ENCODE measurements at regions not wholly inside any gene's neighbourhood (a gene's known extent, or its start where the extent isn't known, plus 50 kb on each side); places are given as distances from the start of the nearest gene placed in this dataset.

- Histone ChIP-seq H3K4me1 (replicated peaks in 1 of 4; ENCODE audit: control insufficient read depth in 3 of 4, insufficient read depth in 4 of 4, low read length in 3 of 4) (no peaks in the 10 kb centered on the region), H2AFZ (ENCODE audit: low read length) (no peak overlapping the region), H4K20me1 (replicated peaks in 1 of 2; ENCODE audit: control insufficient read depth in 1 of 2, insufficient read depth in 2 of 2, low read length in 2 of 2) (no peaks in the 10 kb centered on the region), H4K5ac (ENCODE audit: insufficient read length, low read depth, low read length) (no peak overlapping the region), H3K9ac (replicated peaks in 1 of 4; ENCODE audit: extremely low read depth in 1 of 4, low read depth in 3 of 4, low read length in 3 of 4) (no peak overlapping the region), H2AK5ac (ENCODE audit: low read depth, low read length) (no peak overlapping the region), H4K91ac (replicated peaks; ENCODE audit: insufficient read length, low read length) (no peak overlapping the region), H3K79me2 (ENCODE audit: control insufficient read depth in 1 of 2, insufficient read depth in 2 of 2, low read length in 2 of 2) (no peaks in the 10 kb centered on the region), H2BK120ac (replicated peaks; ENCODE audit: low read depth, low read length) (no peak overlapping the region), H4K8ac (ENCODE audit: extremely low read depth, insufficient read depth, low read length) (no peak overlapping the region; the same call in 1 of the 2 replicates), H3K4me2 (ENCODE audit: insufficient read depth in 1 of 2, low read depth in 2 of 2, low read length in 2 of 2) (no peak overlapping the region), H3K36me3 (ENCODE audit: control insufficient read depth in 2 of 4, insufficient read depth in 4 of 4, low read length in 3 of 4) (no peaks in the 10 kb centered on the region), H3K18ac (ENCODE audit: extremely low read depth, low read length) (no peak overlapping the region), H3K14ac (ENCODE audit: insufficient read length) (no peak overlapping the region), H3K4me3 (ENCODE audit: extremely low read depth in 1 of 4, insufficient read depth in 2 of 4, low read depth in 3 of 4, low read length in 4 of 4) (no peak overlapping the region), H3K27me3 (replicated peaks in 1 of 4; ENCODE audit: control insufficient read depth in 3 of 4, extremely low read depth in 1 of 4, insufficient read depth in 3 of 4, low read length in 3 of 4) (no peaks in the 10 kb centered on the region), H2BK15ac (ENCODE audit: low read length) (no peak overlapping the region), H3K4ac (replicated peaks; ENCODE audit: insufficient read length, low read depth, low read length) (no peak overlapping the region), H2BK12ac (ENCODE audit: low read depth, low read length) (no peak overlapping the region), H3K23me2 (ENCODE audit: low read depth, low read length) (no peaks in the 10 kb centered on the region; the same call in 1 of the 2 replicates), H3K23ac (ENCODE audit: insufficient read length) (no peak overlapping the region), H3K56ac (replicated peaks; ENCODE audit: insufficient read length, low read depth, low read length) (no peak overlapping the region), H3K79me1 (ENCODE audit: low read depth, low read length) (no peaks in the 10 kb centered on the region), H2BK20ac (ENCODE audit: low read length) (no peak overlapping the region), H3K9me3 (ENCODE audit: insufficient read depth in 2 of 2, low read depth in 1 of 2, low read length in 1 of 2) (no peaks in the 10 kb centered on the region), H3K27ac (ENCODE audit: low read depth, low read length) (no peak overlapping the region), H2BK5ac (ENCODE audit: low read depth, low read length) (no peak overlapping the region)
- POLR2A ChIA-PET (ENCODE audit: partially characterized antibody): no interaction called here
- CTCF ChIA-PET (ENCODE audit: partially characterized antibody): interaction anchor here (0.6 to 1.3 kb wide), 3 partner anchors 13 to 554 kb away, joined by 3 to 4 read pairs (median 3); no protein-coding TSS in a partner anchor
- DNase-seq (ENCODE audit: low read depth in 1 of 2, low spot score in 2 of 2): no peak
- no peak for FAIRE-seq
- TF ChIP-seq KDM5A (IDR thresholded peaks at IDR 0.05; ENCODE audit: low read length) (no peak), SP2 (IDR thresholded peaks at IDR 0.05; ENCODE audit: low read length) (no peak), CBX8 (IDR thresholded peaks at IDR 0.05; ENCODE audit: borderline replicate concordance, low read depth, low read length) (no peak), TAF7 (optimal IDR thresholded peaks at IDR 0.05; ENCODE audit: borderline replicate concordance, low read depth, low read length) (no peak), TBP (IDR thresholded peaks at IDR 0.05; ENCODE audit: low read depth, low read length) (no peak), SP1 (IDR thresholded peaks at IDR 0.05; ENCODE audit: low read depth, low read length) (no peak), HDAC2 (IDR thresholded peaks at IDR 0.05; ENCODE audit: borderline replicate concordance in 1 of 2, low read depth in 2 of 2, low read length in 2 of 2) (no peak), TCF12 (IDR thresholded peaks at IDR 0.05; ENCODE audit: low read depth, low read length) (no peak)
- 90% methylated on average over 1 of the region's 1 CpG; no CpG with 5 or more reads in 1 of the 2 experiments for WGBS, 2 experiments (ENCODE audit: extremely low coverage in 1 of 2, insufficient coverage in 1 of 2, insufficient read length in 1 of 2, insufficient replicate concordance in 2 of 2, low coverage in 1 of 2, low lambda C conversion rate in 2 of 2, missing lambda C conversion rate in 1 of 2)
Observed at GRCh38 chr4:111449657-111450056, 695.6 kb upstream of the FAM241A start.
